ENCODE measurements at regions not wholly inside any gene's neighbourhood (a gene's known extent, or its start where the extent isn't known, plus 50 kb on each side); places are given as distances from the start of the nearest gene placed in this dataset.
"Not testable (repeated sequence)": the region's sequence is repeated elsewhere in the genome, so short reads cannot be mapped to it uniquely, and the experiment has no call there.

DNA sequence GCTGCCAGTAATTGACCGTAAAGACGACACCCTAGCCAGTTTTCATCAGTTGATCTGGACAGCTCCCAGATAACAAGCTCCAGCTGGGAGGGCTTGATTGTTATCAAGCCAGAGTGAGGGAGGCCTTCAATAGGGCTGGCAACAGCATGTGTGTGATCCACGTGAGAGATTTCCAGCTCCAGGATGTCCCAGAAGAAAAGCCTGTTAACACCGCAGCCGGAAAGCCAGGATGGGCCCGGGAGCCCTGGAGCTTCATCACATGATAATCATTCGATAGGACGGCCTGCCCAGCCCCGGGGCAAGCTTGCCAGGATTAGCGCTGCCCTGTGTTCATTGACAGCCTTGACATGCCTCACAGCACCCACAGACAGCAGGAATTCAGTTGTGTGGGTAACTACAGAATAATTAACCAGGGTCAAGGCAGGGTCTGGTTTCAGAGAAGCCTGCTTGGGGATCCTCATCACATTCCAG lies 182.5 kb downstream of the C1D start:
- no peak for DNase-seq

DNA sequence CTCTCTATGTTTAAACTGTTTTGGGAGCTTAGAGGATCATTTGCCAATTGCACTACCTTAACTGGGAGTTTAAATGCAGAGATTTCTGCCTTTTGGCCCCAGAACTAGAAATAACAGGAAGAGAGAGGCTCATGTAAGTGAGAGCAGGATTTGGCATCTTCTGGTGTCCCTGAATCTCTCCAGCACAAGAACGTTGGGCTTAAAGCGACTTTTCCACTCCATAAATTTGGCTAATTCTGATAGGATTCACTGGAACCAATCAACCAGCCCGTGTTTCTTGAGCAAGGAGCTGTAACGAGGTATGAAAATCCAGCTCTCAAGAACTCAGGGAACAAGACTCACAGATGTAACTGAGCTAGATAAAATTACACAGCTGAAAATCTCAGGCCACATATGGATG lies 181.0 kb downstream of the C1D start:
- DNase-seq = no peak

DNA sequence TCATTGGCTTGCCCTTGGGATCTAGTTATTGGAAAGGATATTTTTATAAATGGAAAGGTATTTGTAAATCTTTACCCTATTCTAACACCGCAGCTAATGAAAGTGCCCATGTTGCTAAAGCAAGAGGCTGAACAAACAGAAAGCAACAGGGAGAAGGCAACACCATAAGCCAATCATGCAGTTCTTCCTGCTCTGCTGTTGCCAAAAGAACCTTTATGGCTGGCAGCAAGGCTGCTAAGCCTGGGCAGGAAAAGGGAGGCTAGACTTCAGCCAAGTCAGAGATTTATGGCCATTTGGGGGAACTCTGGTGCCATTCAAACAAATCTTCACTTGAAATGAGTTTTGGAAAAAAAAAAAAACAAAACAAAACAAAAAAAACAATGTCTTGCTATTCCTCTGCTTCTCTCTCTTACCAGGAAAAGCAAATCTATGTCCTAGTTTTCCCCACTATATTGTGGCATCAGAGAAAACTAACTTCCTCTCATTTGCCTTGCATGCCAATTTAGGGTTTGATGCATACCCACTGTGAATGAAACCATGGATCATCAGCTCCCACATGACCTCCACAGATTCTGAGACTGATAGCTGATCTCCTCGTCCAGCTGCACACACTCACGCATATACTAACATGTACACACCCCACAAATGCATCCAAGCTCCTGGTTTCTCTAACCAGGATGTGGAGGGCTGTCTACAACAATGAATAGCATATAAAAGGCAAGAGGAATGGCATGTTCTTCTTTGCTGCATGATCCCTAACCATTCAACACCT lies 179.3 kb downstream of the C1D start:
- no peak for DNase-seq

DNA sequence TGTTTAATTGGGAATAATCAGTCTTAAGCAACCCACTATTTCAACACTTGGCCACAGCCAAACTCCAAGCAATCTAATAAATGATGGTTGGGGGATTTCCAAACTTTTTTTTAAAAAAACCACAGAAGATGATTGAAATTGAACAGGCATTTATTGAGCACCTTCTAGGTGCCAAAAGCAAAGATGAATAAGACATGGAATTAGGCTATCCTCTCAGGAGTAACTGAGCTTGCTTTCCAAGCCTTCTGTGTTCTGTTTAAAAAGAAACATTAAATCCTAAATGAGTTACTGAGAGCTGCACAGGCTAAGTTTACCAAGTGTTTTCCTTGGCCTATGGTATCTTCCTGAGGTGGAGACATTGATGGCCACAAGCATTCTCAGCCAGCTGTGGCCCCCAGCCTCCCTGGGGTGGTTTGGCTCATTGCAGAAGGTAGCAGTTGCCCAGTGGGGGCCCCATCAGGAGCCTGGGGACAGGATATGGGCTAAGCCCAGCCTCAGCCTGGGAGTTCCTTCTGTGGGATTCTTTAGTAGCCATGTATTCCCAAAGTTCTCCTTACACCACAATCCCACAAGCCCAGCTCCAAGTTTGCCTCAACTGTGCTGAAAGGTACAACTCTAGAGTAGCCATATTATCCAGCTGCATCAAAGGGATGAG lies 174.3 kb downstream of the C1D start:
- DNase-seq = peak; percentile 64

DNA sequence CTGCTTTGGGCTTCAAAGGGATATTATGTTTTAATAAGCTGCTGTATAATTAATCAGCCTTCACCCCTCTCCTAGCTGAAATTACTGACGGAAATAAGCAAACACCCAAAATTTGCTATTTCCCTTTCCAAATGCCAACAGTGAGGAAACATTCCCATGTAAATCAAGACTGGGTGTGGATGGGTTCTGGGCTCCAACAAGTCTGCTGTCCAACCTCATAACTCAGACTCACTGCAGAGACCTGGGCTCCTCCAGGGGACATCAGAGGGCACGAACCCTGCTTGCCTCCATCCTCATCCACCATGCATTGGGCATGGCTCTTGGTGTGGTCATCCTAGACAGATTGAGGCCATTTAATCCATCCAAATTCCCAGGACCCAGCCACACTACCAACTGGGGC lies 173.7 kb downstream of the C1D start:
- DNase-seq = no peak

DNA sequence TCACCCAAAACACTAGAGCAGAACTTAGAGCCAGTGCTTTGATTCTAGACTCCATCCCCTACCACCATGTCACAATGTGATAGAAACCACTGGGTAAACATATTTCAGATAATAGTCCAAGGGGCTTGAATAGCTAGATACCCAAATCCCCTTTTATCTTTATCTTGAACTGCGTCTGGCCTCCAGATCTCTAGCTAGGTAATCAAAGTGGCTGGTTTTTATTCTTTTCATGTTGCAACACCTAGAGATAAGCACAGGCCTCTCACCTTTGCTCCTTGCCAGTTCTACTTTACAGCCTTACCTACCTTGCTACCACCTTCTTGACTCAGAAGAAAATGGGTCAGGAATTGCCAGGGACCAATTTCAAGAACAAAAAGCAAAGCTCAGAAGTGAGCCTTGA lies 171.2 kb downstream of the C1D start:
- no peak for DNase-seq

DNA sequence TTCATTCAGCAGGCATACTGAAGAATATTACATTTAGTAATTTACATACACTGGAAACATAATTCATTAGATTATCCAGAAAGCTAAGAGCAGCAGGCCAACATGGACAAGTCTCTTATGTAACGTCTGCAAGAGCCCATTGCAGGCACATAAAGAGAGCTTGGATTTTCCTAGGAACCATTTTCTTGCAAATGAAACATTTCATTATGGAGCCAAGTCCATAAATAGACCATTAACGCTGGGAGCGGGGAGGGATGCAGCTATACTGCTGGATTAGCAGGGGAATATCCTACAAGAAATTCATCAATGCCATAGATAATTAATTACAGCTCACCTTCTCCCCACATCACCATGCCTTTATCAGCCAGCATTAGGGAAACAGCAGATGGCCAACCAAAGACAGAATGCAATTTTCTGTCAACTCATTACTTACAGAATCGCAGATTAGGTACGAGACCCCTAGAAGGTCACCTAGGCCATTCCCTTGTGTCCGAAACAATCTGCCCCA lies 170.4 kb downstream of the C1D start:
- DNase-seq = no peak

DNA sequence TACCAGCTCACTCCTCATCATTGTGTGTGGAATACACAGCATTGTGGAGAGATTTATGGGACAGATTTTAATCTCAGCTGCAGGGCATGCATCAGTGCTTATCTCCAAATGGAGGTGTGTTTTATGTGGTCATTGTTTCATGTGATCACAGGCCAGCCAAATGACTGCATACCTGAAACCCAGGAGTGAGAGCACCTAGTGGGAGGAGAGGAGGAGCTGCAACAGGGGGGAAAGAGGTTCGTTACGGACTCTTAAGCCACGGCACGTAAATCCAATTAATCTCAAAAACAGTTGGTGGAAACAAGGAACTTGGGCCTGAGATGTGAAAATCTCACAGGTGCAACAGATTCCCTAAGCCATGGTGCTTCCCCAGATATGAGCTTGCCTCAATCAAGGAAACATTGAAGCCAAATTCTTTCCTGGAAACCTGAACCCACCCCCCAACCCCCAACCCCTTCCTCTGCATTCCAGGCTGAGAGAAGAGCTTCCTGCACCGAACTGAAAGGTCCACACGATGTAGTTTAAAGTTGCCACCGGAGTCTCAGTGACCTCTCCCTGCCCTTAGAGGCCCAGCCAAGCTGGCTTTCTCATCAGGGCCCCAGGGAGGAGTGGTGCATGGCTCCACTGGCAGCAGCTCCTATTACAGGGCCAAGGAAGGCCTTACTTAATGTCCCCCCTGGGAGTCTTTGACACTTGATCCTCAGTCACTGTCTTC lies 167.4 kb downstream of the C1D start:
- no peak for DNase-seq

DNA sequence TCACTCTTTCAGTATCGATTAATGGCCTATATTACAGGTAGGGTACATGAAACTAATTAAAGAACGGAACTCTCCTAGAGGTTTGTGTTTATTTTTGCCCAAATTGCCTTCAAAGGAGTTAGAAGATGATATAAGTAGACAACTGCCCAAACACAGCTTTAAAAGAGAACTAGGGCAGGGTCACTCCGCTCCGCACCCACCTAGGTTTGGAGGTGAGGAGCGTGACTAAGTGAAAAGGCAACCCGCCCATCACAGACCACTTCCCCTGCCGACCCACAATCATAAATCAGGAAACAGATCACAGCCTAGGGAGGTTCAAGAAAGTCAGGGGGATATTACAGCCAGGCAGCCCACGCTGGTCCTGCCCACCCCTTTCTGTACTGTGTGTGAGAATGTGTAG lies 166.7 kb downstream of the C1D start:
- no peak for DNase-seq

DNA sequence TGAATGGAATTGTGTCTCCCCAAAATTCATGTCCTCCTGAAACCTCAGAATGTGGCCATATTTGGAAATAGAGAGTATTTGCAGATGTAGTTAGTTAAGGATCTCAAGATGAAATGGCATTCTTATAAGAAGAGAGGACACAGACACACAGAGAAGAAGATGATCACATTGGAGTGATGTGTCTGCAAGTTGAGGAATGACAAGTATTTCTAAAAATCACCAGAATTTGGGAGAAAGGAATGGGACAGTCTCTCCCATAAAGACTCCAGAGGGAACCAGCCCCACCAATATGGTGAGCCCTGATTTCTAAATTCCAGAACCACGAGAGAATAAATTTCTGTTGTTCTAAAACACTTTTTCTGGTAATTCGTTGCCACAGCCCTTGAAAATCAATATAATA lies 166.3 kb downstream of the C1D start:
- no peak for DNase-seq

DNA sequence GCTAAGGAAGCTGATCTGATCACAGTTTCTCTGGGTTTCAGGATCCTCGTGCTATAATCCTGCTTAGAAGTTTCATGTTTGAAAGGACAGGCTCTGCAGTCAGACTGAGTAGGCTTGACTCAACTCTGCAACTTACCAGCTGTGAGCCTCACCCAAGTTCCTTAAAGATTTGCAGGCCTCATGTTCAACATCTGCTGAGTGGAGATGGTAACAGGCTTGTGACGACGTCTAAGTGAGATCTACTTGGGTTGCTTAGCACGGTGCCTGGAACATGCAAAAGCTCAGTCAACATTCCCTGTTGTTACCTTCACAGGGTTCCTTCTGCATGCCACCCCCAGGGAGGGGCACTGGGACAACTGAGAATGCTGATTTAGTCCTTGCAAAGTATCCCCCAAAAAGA lies 164.2 kb downstream of the C1D start:
- no peak for DNase-seq

DNA sequence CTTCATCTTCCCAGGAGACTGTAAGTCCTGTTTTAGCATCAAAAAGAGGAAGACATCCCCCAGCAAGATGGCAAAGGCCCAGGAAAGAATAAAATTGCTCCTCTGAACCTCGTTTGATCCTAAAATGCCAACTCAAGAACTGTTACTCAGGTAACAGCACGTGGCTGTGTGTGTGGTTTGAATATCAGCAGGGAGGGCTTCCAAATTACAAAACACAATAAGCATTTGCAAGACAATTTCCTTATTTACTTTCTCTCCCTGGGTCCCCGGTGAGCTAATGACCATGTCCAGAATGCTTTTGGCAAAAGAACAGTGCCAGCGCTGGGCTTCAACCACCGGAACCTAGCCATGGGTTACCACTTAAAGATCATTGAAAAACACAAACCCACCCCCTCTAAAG lies 163.6 kb downstream of the C1D start:
- DNase-seq = no peak

DNA sequence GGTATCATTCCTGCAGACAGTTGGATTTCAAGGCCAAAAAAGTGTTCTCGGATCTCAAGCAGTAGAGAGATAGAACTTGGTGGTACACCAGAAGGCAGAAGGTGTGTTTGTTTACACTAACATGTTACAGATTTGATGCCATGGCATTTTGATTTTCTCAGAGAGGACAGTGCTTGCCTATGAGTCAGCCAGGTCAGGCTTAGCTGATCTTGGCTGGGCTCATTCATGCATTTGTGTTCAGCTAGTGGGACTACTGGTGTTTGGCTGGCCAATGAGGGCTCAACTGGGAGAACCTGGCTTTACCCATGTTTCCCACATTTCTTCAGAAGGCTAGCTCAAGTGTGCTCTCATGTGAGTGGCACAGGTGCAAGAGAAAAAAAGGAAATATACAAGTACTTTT lies 162.0 kb downstream of the C1D start:
- no peak for DNase-seq

DNA sequence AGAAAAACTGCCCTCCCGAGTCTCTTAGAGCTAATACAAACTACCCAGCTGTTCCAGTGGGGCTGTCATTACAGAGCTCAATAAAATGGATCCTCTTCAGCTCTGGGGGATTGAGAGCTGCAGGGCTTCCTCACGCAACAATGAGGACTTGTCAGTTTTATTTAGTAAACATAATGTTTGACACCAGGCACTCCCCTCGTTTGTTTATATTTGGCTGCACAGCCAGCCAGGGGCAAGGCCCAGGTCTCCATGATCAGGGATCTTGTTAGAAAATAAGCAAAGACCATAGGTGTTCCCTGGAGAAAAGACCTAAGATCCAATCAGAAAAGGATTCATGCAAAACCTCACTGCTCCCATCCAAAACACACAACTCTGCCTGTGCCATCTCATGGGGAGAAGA lies 158.2 kb downstream of the C1D start:
- no peak for DNase-seq

DNA sequence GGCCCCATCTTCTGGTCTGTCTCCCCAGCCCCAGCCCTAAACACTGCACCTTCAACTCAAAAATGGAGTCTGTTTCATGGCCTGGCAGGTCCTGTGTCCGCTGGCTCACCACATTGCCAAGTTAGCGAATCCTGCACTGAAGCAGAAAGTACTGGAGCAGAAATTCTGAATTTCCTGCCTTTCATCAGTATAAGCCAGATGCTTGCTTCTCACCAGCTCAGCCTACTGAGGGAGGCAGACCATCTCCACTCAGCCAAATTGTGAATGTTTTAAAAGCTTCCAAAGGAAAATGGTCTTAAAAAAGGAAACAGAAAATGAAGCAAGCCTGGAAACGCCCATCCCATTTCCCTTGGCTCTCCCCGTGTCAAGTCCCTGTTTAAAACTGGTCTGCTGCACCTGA lies 157.8 kb downstream of the C1D start:
- DNase-seq = no peak

DNA sequence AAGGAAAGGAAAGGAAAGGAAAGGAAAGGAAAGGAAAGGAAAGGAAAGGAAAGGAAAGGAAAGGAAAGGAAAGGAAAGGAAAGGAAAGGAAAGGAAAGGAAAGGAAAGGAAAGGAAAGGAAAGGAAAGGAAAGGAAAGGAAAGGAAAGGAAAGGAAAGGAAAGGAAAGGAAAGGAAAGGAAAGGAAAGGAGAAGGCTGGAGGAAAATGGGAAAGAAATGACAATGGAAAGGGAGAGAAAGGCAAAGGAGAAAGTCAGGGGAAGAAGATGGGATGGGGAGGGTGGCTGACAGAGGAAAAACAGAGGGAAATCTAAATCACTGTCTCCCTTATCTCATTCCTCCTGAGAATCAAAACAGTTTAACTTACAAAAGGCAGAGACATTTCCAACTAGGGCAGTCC lies 156.3 kb downstream of the C1D start:
- not testable (repeated sequence) for DNase-seq

DNA sequence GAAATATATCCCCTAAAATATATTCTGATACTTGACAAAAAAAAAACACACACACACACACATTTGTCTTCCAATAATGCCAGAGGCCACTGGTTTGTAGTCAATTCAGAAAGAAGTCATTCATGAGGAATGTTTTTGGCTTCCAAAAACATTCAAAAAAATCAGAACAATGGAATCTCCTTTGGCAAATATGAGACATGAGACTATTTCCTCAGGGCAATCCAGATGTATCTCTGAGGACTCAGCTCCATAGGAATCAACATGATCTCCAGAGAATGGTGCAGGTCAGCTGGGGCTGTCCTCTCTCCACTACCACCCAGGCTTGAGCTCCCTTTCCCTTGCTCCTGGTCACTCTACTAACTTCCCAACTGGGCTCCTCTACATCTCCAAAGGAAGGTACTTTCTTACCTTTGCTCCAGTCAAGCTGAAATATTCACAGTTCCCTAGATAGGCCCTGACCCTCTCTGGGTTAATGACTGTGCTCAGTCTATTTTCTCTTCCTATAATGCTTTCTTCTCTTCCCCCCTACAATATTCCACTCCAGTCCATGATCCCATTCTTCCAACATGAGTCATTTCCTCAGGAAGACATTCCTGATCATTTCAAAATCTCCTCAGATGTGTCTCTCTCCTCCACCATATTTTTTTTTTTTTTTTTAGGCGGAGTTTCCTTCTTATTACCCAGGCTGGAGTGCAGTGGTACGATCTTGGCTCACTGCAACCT lies 145.3 kb downstream of the C1D start:
- DNase-seq = no peak

DNA sequence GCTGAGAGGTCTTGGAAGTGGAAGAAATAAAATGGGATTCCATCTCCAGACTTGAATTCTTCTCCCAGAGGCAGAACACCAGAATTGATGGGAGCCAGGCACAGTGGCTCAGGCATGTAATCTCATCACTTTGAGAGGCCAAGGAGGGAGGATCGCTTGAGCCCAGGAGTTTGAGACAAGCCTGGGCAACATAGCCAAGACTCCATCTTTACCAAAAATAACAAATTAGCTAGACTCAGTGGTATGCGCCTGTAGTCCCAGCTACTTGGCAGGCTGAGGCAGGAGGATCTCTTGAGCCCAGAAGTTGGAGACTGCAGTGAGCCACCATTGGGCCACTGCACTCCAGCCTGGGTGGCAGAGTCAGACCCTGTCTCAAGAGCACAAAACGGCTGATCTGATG lies 144.3 kb downstream of the C1D start:
- no peak for DNase-seq

DNA sequence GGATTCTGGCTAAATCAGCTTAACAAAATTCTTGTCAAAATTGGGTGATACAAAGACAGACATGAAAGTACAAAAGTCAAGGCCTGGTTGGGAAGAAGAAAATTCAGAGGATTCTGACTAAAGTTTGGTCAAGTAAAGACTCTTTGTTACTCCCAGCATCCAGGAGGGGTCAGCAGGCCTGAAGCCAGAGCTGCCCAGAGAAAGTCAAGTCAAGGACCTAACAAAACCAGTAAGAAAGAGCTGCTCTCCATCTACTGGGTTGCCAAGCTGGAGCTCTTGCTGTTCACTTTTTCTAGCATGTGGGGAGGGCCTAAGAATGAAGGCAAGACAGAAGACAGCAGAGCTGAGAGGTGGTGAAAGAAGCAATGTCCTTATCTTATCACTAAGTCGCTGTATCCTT lies 143.3 kb downstream of the C1D start:
- DNase-seq = no peak

DNA sequence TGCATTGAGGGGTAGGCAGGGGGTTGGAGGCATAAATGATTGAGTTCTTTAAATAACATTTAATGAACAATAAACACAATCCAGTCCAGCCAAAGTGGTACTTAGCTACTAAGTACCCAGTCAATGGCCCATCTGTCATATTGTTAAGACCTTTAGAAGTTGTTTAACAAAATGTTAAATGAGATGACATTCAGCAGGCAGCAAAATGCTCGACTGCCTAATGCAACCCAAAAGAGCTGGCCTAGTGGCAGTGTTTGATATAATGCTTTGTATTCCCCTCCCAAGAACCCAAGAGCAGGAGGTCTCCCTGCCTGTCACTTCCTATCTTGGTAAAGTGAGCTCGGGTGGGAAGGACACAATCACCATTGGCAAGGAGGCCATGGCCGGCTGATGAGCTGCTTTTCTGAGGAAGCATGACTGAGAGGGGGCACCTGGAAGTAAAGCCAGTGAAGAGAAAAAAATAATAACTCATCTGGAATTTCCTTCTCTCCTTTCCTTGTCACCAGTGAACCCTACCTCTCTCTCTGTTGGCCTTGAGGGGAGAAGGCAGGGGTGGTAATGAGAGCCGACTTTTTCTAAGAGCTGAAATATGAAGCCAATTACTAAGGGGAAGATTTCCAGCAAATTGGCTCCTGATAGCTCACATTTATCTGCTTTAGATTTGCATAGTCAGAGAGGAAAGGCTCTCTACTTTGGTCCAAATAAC lies 140.6 kb downstream of the C1D start:
- no peak for DNase-seq

DNA sequence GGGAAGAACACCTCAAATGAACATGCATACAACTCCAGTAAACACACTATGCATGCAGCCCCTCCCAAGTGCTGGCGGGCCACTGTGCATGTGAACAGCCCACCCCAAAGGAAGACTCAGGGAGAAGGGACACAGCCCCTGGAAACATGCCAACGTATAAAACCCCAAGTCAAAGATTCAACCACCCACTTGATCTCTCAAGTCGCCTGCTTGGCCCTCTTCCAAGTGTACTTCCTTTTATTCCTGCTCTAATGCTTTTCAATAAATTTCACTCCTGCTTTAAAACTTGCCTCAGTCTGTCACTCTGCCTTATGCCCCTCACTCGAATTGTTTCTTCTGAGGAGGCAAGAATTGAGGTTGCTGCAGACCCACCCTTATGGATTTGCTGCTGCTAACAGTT lies 139.1 kb downstream of the C1D start:
- no peak for DNase-seq

DNA sequence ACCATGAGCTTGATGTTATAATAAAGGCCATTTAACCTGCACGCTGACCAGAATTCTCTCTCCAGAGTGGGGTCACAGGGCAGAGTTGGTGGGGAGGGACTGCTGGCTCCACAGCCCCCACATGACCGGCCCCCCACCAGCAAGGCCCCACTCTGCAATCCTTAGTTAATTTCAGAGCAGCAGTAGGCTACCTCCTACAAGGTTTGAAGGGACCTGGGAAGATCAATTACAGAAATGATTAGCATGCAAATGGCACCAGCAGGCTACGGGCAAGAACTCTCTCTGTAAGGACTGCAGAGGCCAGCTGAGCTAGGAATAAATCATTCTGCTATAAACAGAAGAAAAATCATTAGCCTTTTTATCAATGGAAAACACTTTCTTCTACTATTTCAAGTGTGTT lies 135.3 kb downstream of the C1D start:
- no peak for DNase-seq

DNA sequence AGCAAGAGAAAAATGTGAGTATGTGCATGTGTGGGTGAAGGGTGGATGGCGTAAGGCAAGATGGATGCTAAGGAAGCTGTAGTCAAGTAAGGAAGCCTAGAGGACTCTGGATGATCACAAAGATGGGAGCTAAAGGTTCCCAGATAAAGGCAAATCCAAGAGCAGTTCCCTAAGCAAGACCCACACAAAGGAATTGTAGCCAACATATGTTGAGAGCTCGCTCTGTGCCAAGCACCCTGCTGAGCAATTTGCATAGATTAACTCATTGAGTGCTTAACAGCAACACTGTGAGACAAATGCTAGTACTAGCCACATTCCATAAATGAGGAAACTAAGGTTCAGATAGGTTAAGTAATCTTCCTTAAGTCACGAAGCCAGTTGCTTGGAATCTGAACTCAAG lies 132.6 kb downstream of the C1D start:
- no peak for DNase-seq
